Osteocyte (in vitro differentiated cells): ENCODE measurements at regions not wholly inside any gene's neighbourhood (a gene's known extent, or its start where the extent isn't known, plus 50 kb on each side); places are given as distances from the start of the nearest gene placed in this dataset.

Source experiments
- DNase-seq: peaks from one replicate; pipeline ENCODE4 v3.0.0; 2021; ENCODE audit warnings: mixed read lengths; ENCODE audit not compliant: unreplicated experiment; ENCODE audit errors: extremely low spot score
- H3K27ac Mint-ChIP-seq: one replicate; pipeline ENCODE4 v1.8.0; 2021; ENCODE audit warnings: mild to moderate bottlenecking, mixed read lengths; ENCODE audit not compliant: unreplicated experiment
- H3K27me3 Mint-ChIP-seq: one replicate; pipeline ENCODE4 v1.8.0; 2021; ENCODE audit warnings: mixed read lengths; ENCODE audit not compliant: unreplicated experiment
- H3K36me3 Mint-ChIP-seq: one replicate; pipeline ENCODE4 v1.8.0; 2021; ENCODE audit warnings: mixed read lengths; ENCODE audit not compliant: unreplicated experiment
- H3K4me1 Mint-ChIP-seq: one replicate; pipeline ENCODE4 v1.8.0; 2021; ENCODE audit warnings: mixed read lengths; ENCODE audit not compliant: unreplicated experiment
- H3K4me3 Mint-ChIP-seq: one replicate; pipeline ENCODE4 v1.8.0; 2021; ENCODE audit warnings: mild to moderate bottlenecking, moderate library complexity, mixed read lengths; ENCODE audit not compliant: unreplicated experiment
- H3K9me3 Mint-ChIP-seq: one replicate; pipeline ENCODE4 v1.8.0; 2021; ENCODE audit warnings: mixed read lengths; ENCODE audit not compliant: unreplicated experiment
- TF ChIP-seq, protein P1 (sequence below): fragments of 200-600 bp; sonication (generic); IDR thresholded peaks from 2 replicates; pipeline ENCODE4 v1.5.0; 2021; ENCODE audit warnings: antibody characterized with exemption, mild to moderate bottlenecking, moderate library complexity

DNA sequence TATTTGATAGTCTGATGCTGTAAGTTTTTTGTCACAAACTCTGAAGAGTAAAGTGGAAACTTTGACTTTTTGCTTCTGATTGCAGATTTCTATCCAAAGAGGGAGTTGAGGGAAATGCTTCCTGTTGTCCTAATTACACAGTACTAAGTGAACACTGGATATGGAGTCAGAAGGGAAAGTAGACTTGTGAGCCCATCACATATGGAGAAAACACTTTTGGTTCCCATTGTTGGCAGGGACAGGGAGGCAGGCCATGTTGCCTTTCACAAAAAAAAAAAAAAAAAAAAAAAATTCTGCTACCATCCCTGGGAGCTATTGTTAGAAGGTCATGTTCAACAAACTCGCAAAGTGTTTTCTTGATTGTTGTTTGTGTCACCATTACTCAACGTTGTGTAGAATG is 144.3 kb downstream of the RPIA start:
- Mint-ChIP-seq H3K27me3 (no peaks in the 10 kb centered on the region), H3K4me3 (no peak overlapping the region), H3K9me3 (no peaks in the 10 kb centered on the region), H3K27ac (no peak overlapping the region), H3K36me3 (no peaks in the 10 kb centered on the region), H3K4me1 (no peaks in the 10 kb centered on the region)
- no peak for DNase-seq
- TF ChIP-seq, protein P1, sequence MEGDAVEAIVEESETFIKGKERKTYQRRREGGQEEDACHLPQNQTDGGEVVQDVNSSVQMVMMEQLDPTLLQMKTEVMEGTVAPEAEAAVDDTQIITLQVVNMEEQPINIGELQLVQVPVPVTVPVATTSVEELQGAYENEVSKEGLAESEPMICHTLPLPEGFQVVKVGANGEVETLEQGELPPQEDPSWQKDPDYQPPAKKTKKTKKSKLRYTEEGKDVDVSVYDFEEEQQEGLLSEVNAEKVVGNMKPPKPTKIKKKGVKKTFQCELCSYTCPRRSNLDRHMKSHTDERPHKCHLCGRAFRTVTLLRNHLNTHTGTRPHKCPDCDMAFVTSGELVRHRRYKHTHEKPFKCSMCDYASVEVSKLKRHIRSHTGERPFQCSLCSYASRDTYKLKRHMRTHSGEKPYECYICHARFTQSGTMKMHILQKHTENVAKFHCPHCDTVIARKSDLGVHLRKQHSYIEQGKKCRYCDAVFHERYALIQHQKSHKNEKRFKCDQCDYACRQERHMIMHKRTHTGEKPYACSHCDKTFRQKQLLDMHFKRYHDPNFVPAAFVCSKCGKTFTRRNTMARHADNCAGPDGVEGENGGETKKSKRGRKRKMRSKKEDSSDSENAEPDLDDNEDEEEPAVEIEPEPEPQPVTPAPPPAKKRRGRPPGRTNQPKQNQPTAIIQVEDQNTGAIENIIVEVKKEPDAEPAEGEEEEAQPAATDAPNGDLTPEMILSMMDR = no peak

DNA sequence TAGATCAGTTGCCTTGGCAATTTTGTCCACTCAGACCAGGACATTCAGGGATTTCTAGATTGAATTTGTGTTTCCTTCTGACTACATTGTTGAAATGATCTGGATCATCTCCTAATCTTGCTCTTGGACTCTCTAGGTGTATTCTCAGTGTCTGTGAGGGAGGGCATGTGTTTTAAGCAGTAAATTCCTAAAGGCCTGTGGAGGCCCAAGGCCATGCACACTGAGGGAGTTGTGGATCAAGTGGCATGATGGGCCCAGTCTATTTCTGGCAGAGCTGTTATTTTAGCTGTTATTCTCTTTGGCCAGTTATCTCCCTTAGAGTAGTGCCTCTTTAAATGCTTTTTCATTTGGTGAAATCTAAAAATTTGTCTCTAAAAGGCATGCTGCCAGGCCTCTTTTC is 144.9 kb downstream of the RPIA start:
- Mint-ChIP-seq H3K36me3 (no peaks in the 10 kb centered on the region), H3K4me1 (no peaks in the 10 kb centered on the region), H3K4me3 (no peak overlapping the region), H3K27ac (no peak overlapping the region), H3K9me3 (no peaks in the 10 kb centered on the region), H3K27me3 (no peaks in the 10 kb centered on the region)
- TF ChIP-seq, protein P1 = no peak
- DNase-seq = no peak

DNA sequence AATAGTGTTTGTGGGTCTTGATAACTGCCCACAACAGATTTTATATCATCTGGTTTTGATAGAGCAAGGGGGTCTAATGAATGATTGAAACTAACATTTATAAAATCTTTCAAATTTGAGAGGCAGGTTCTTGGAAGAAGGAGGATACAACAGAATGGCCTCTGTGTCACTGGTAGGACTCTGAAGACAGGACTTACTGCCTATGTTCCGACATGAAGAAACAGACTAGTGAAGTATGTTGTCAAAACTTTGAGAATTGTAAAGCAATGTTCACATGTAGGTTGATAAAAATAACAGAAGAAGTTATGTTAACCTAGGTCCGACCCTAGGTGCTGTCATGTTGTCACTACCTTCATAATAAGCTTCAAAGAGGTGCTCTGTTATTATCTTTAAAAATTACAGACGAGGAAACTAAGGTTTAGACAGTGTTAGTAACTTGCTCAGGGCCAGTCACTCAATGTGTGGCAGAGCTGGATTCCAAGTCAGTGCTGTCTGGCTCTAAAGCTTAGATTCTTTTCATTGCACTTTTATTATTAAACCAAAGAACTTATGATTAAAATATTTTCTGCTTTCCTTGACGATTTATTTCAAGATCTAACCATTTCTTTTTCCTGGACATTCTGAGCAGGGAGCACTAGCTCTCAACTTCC is 146.2 kb downstream of the RPIA start:
- no peaks in the 10 kb centered on the region for H3K36me3 Mint-ChIP-seq
- no peaks in the 10 kb centered on the region for H3K9me3 Mint-ChIP-seq
- TF ChIP-seq, protein P1 = no peak
- H3K4me3 Mint-ChIP-seq = no peak overlapping the region
- no peaks in the 10 kb centered on the region for H3K4me1 Mint-ChIP-seq
- H3K27me3 Mint-ChIP-seq = no peaks in the 10 kb centered on the region
- no peak overlapping the region for H3K27ac Mint-ChIP-seq
- DNase-seq = no peak

DNA sequence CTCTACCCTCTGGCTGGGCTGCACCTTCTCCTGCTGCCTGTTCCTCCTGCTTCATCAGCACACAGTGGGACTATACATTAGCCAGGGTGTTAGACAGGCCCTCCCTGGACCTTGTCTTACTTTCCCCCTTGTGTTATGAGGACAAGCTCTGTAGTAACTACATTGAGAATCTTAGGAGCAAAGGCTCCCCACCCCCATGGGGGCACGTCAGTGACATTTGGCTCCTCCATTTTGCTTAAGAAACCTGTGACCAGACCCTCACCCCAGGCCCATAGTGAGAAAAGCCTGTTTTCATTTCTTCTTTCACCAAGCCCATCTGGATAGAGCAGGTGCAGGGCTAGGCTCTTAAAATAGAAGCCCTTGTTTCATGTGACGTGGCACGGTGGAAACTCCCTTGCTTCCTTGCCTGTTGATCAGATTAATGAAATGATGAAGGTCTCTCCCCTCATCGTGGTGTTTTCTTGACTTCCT is 146.7 kb downstream of the RPIA start:
- H3K4me3 Mint-ChIP-seq = no peak overlapping the region
- no peaks in the 10 kb centered on the region for H3K36me3 Mint-ChIP-seq
- TF ChIP-seq, protein P1 = no peak

DNA sequence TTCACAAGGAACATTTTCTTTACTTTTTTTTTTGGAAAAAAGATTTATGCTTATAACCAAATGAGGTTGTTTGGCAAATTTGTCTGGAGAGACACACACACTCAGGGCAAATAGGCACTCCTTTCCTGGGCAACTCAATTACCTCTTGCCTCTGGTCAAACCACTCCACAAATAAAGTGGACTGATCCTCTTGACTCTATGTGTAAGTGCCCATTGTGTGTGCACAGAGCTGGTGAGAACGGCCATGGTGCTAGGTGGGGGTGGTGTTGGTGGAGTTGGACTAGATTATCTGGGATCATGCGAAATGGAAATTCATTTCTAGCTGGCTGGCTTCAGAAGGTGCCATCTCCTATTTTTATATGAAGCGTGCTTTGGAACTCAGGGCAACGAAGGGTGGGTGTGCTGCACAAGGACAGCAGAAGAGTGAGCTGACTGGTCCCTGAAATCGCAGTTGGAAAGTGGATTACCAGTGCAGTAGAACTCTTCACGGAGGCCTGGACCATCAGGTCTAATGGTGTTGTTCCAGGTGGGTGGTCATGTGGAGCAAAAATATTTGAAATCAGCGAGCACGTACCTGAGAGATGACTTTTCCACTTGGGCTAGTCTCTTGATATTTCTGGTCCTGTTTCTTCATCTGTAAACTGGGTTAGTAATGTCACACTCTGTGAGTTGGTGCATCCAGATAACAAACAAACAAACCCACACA is 149.9 kb downstream of the RPIA start:
- no peak for DNase-seq
- Mint-ChIP-seq H3K36me3 (no peaks in the 10 kb centered on the region), H3K4me1 (no peaks in the 10 kb centered on the region), H3K4me3 (no peak overlapping the region), H3K27me3 (no peaks in the 10 kb centered on the region), H3K27ac (no peak overlapping the region), H3K9me3 (no peaks in the 10 kb centered on the region)
- TF ChIP-seq, protein P1 = no peak

More for the DNA sequence above, 146.7 kb downstream of the RPIA start:
- H3K9me3 Mint-ChIP-seq = no peaks in the 10 kb centered on the region
- H3K27ac Mint-ChIP-seq = no peak overlapping the region
- DNase-seq = no peak
- H3K4me1 Mint-ChIP-seq = no peaks in the 10 kb centered on the region
- H3K27me3 Mint-ChIP-seq = no peaks in the 10 kb centered on the region
